Stimulated activated CD4-positive, alpha-beta T cell treated with anti-CD3 and anti-CD28 coated beads, Interleukin-4, amount 100 ng/mL, for 4 hours (primary cell): ENCODE measurements at regions not wholly inside any gene's neighbourhood (a gene's known extent, or its start where the extent isn't known, plus 50 kb on each side); places are given as distances from the start of the nearest gene placed in this dataset.
"Not testable (repeated sequence)": the region's sequence is repeated elsewhere in the genome, so short reads cannot be mapped to it uniquely, and the experiment has no call there.

Experiments
- DNase-seq, 2 experiments: peaks; one replicate each; pipeline ENCODE4 v3.0.0-alpha.2; 2020

- no peak for DNase-seq
Observed at GRCh38 chr2:145749556-145749955, 1229.6 kb upstream of the ZEB2 start.

- no peak for DNase-seq
Observed at GRCh38 chr2:145748927-145749326, 1229.0 kb upstream of the ZEB2 start.

GRCh38 chr2:145747715-145748114 is 1227.8 kb upstream of the ZEB2 start:
- no peak for DNase-seq

- not testable (repeated sequence) for DNase-seq
Observed at GRCh38 chr2:145745387-145745721, 1225.4 kb upstream of the ZEB2 start.

- no peak for DNase-seq
Observed at GRCh38 chr2:145744541-145745386, 1224.8 kb upstream of the ZEB2 start.

GRCh38 chr2:145743011-145743410 is 1223.1 kb upstream of the ZEB2 start:
- no peak for DNase-seq

- no peak for DNase-seq
Observed at GRCh38 chr2:145741636-145742035, 1221.7 kb upstream of the ZEB2 start.

GRCh38 chr2:145741181-145741580 is 1221.3 kb upstream of the ZEB2 start:
- no peak for DNase-seq

GRCh38 chr2:145740302-145740701 is 1220.4 kb upstream of the ZEB2 start:
- no peak for DNase-seq

- DNase-seq, result no peak
Observed at GRCh38 chr2:145739681-145740080, 1219.8 kb upstream of the ZEB2 start.

GRCh38 chr2:145736871-145737270 is 1217.0 kb upstream of the ZEB2 start:
- DNase-seq, result no peak

- DNase-seq, result no peak
Observed at GRCh38 chr2:145731467-145731866, 1211.5 kb upstream of the ZEB2 start.

- DNase-seq, result no peak
Observed at GRCh38 chr2:145729993-145730770, 1210.3 kb upstream of the ZEB2 start.

- no peak for DNase-seq
Observed at GRCh38 chr2:145729481-145729880, 1209.6 kb upstream of the ZEB2 start.

- DNase-seq, result no peak
Observed at GRCh38 chr2:145728511-145728910, 1208.6 kb upstream of the ZEB2 start.

GRCh38 chr2:145725876-145726275 is 1206.0 kb upstream of the ZEB2 start:
- DNase-seq, result no peak

GRCh38 chr2:145724311-145724898 is 1204.5 kb upstream of the ZEB2 start:
- no peak for DNase-seq

GRCh38 chr2:145723872-145724271 is 1204.0 kb upstream of the ZEB2 start:
- DNase-seq, result no peak

GRCh38 chr2:145721681-145722080 is 1201.8 kb upstream of the ZEB2 start:
- DNase-seq, result no peak

GRCh38 chr2:145715601-145716000 is 1195.7 kb upstream of the ZEB2 start:
- DNase-seq, result no peak

- no peak for DNase-seq
Observed at GRCh38 chr2:145710303-145710702, 1190.4 kb upstream of the ZEB2 start.

GRCh38 chr2:145702305-145702704 is 1182.4 kb upstream of the ZEB2 start:
- DNase-seq, result no peak

GRCh38 chr2:145692971-145693478 is 1173.1 kb upstream of the ZEB2 start:
- DNase-seq, result no peak

- DNase-seq, result no peak
Observed at GRCh38 chr2:145691659-145692058, 1171.7 kb upstream of the ZEB2 start.
